ENCODE measurements at regions not wholly inside any gene's neighbourhood (a gene's known extent, or its start where the extent isn't known, plus 50 kb on each side); places are given as distances from the start of the nearest gene placed in this dataset.

GRCh38 chr12:66959276-66959675 lies 280.4 kb upstream of the GRIP1 start:
- in situ Hi-C loops (cut with MboI; ENCODE audit: low pct_ligation_motif_present in 1 of 4, low pct_unique_long_range_greater_than_20kb in 1 of 4, low sequenced_read_pairs in 3 of 4) (no loop called here), intact Hi-C loops (cut with DNase I; ENCODE audit: low total_unique reads) (no loop called here)
- WGBS, 2 donors (ENCODE audit: low coverage in 1 of 2) = 58 to 66% methylated on average over 2 of the region's 2 CpGs
- Histone ChIP-seq H3K27me3 (no peaks in the 10 kb centered on the region), H3K4me3 (no peak overlapping the region), H3K36me3 (no peaks in the 10 kb centered on the region), H3K27ac (no peak overlapping the region), H3K4me1 (peaks cover 0 to 16% (median 0%) of the 10 kb centered on the region in 4 donors), H3K9me3 (no peaks in the 10 kb centered on the region)
- DNase-seq = no peak
- TF ChIP-seq EP300 (IDR thresholded peaks at IDR 0.05; ENCODE audit: low read depth) (no peak), POLR2A (IDR thresholded peaks at IDR 0.05) (no peak), POLR2AphosphoS5 (IDR thresholded peaks at IDR 0.05) (no peak)
- TF ChIP-seq, protein P1, sequence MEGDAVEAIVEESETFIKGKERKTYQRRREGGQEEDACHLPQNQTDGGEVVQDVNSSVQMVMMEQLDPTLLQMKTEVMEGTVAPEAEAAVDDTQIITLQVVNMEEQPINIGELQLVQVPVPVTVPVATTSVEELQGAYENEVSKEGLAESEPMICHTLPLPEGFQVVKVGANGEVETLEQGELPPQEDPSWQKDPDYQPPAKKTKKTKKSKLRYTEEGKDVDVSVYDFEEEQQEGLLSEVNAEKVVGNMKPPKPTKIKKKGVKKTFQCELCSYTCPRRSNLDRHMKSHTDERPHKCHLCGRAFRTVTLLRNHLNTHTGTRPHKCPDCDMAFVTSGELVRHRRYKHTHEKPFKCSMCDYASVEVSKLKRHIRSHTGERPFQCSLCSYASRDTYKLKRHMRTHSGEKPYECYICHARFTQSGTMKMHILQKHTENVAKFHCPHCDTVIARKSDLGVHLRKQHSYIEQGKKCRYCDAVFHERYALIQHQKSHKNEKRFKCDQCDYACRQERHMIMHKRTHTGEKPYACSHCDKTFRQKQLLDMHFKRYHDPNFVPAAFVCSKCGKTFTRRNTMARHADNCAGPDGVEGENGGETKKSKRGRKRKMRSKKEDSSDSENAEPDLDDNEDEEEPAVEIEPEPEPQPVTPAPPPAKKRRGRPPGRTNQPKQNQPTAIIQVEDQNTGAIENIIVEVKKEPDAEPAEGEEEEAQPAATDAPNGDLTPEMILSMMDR (IDR thresholded peaks at IDR 0.05) = no peak

- DNase-seq = no peak
- Histone ChIP-seq H3K36me3 (no peaks in the 10 kb centered on the region), H3K4me3 (no peak overlapping the region), H3K27me3 (no peaks in the 10 kb centered on the region), H3K27ac (no peak overlapping the region), H3K9me3 (no peaks in the 10 kb centered on the region), H3K4me1 (peaks cover 0 to 16% (median 0%) of the 10 kb centered on the region in 4 donors)
- TF ChIP-seq EP300 (IDR thresholded peaks at IDR 0.05; ENCODE audit: low read depth) = no peak
- TF ChIP-seq POLR2AphosphoS5 (IDR thresholded peaks at IDR 0.05) = no peak
- TF ChIP-seq, protein P1 (IDR thresholded peaks at IDR 0.05) = no peak
- no peak for TF ChIP-seq POLR2A (IDR thresholded peaks at IDR 0.05)
- intact Hi-C loops (cut with DNase I; ENCODE audit: low total_unique reads) (no loop called here), in situ Hi-C loops (cut with MboI; ENCODE audit: low pct_ligation_motif_present in 1 of 4, low pct_unique_long_range_greater_than_20kb in 1 of 4, low sequenced_read_pairs in 3 of 4) (no loop called here)
- WGBS, 2 donors (ENCODE audit: low coverage in 1 of 2) = 78 to 80% methylated on average over 1 of the region's 1 CpG
Measured at GRCh38 chr12:66960006-66960405, 281.1 kb upstream of the GRIP1 start.

DNA sequence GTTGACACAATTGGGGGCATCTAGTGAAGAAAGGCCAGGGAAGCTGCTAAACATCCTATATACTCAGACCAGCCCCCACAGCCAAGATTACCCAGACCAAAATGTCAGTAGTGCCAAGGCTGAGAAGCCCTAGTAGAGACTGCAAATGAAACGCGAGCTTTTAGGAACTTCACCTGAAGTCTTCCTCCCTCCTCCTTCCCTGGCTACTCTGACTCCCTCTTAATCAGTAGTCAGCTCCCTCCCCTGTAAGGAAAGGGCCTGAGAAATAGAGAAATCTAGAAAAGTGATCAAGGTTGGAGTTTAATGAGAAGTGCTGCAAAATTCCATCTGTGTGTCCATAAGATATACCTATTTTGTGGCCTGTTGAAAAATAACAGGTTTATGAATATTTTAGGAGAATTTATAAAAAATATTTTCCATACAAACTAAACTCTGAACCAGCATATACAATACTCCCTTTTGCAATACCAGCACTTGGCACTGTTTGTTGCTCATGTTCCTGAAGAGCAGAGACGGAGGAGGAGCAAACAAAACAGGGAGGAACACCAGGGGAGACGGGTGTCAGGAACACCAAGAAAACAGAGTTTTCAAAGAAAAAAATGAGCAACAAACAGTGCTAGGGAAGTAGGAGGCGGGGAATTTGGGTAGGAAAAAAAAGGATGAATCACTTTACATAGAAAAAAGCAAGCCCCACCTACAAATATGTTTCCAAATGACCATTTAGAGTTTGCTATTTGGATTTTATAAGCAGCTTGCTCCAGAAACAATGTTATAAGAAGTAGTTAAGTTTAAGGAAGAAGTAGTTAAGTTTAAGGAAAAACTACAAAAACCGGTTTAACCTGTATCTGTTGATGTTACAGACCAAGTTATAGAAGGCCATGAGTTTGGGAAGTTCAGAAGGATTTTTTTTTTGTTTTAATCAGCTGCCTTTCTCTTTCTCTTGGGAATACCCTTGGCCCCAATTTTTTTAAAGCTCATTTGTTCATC lies 282.1 kb upstream of the GRIP1 start:
- DNase-seq = no peak
- peaks cover 0 to 16% (median 0%) of the 10 kb centered on the region in 4 donors for H3K4me1 ChIP-seq
- no peaks in the 10 kb centered on the region for H3K9me3 ChIP-seq
- H3K4me3 ChIP-seq = no peak overlapping the region
- no peaks in the 10 kb centered on the region for H3K27me3 ChIP-seq
- in situ Hi-C loops (cut with MboI; ENCODE audit: low pct_ligation_motif_present in 1 of 4, low pct_unique_long_range_greater_than_20kb in 1 of 4, low sequenced_read_pairs in 3 of 4) = no loop called here
- intact Hi-C loops (cut with DNase I; ENCODE audit: low total_unique reads) = no loop called here
- 46 to 53% methylated on average over 6 of the region's 6 CpGs for WGBS, 2 donors (ENCODE audit: low coverage in 1 of 2)
- no peaks in the 10 kb centered on the region for H3K36me3 ChIP-seq
- no peak overlapping the region for H3K27ac ChIP-seq
- TF ChIP-seq POLR2AphosphoS5 (IDR thresholded peaks at IDR 0.05) = no peak
- no peak for TF ChIP-seq POLR2A (IDR thresholded peaks at IDR 0.05)
- TF ChIP-seq, protein P1 (IDR thresholded peaks at IDR 0.05) = no peak
- no peak for TF ChIP-seq EP300 (IDR thresholded peaks at IDR 0.05; ENCODE audit: low read depth)

DNA sequence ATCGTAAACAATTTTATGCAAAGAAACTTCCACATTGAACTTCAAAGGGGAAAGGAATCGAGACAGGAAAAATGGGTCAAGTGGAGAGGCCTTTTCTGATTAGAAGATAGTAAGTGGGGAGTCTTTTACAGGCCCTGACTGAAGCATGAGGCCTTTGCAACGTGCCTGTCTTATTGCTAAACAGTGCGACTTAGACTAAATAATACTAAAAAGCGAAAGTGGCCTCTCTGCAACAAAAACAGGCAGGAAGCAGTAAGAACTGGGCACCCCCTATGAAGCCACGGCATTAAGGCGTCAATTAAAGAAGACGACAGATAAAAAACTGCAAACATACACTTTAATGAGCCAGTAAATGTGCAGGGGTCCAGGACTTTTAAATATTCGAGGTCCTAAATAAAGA lies 283.4 kb upstream of the GRIP1 start:
- Histone ChIP-seq H3K9me3 (no peaks in the 10 kb centered on the region), H3K27ac (no peak overlapping the region), H3K4me1 (peaks cover 0 to 16% (median 0%) of the 10 kb centered on the region in 4 donors), H3K4me3 (no peak overlapping the region), H3K36me3 (no peaks in the 10 kb centered on the region), H3K27me3 (no peaks in the 10 kb centered on the region)
- WGBS, 2 donors (ENCODE audit: low coverage in 1 of 2) = 70 to 77% methylated on average over 7 to 9 of the region's 9 CpGs
- no peak for DNase-seq
- TF ChIP-seq, protein P1 (IDR thresholded peaks at IDR 0.05) = no peak
- TF ChIP-seq POLR2AphosphoS5 (IDR thresholded peaks at IDR 0.05) = no peak
- TF ChIP-seq POLR2A (IDR thresholded peaks at IDR 0.05) = no peak
- TF ChIP-seq EP300 (IDR thresholded peaks at IDR 0.05; ENCODE audit: low read depth) = no peak
- in situ Hi-C loops (cut with MboI; ENCODE audit: low pct_ligation_motif_present in 1 of 4, low pct_unique_long_range_greater_than_20kb in 1 of 4, low sequenced_read_pairs in 3 of 4) = no loop called here
- intact Hi-C loops (cut with DNase I; ENCODE audit: low total_unique reads) = no loop called here

Measured in transverse colon (tissue), 4 donors.